PC-9 (cell line): ENCODE measurements at regions not wholly inside any gene's neighbourhood (a gene's known extent, or its start where the extent isn't known, plus 50 kb on each side); places are given as distances from the start of the nearest gene placed in this dataset.

ENCODE experiments used
- BruUV-seq: library from RNA; stranded (reverse); fragments of 400-500 nt; replicated peaks from 2 replicates; lab custom pipeline; 2021; lab: Mats Ljungman, UMichigan
- CTCF ChIA-PET: fragments of 300-600 bp; sonication (Branson Sonifier 250); formaldehyde crosslinking; loops from one replicate; lab custom pipeline; 2022; ENCODE audit warnings: antibody characterized with exemption; lab: Charles Lee
- POLR2A ChIA-PET: fragments of 300-600 bp; sonication (Branson Sonifier 250); formaldehyde crosslinking; loops from one replicate; lab custom pipeline; 2022; ENCODE audit warnings: antibody characterized with exemption; ENCODE audit not compliant: unreplicated experiment; lab: Charles Lee
- DNase-seq, 2 experiments: peaks; one replicate each; pipeline versions ENCODE4 v3.0.0 to v3.0.0-alpha.2; 2015 to 2022; ENCODE audit warnings: mixed read lengths in 1 of 2
- H2AFZ ChIP-seq: fragments of 200-600 bp; sonication (generic); 2 replicates; pipeline ENCODE4 v1.8.1; 2017; ENCODE audit warnings: antibody characterized with exemption
- H3F3A ChIP-seq: fragments of 200-600 bp; sonication (generic); 2 replicates; pipeline ENCODE4 v1.8.1; 2017; ENCODE audit warnings: antibody characterized with exemption, mild to moderate bottlenecking, low read depth; ENCODE audit not compliant: insufficient read depth
- H3K27ac ChIP-seq: fragments of 200-600 bp; sonication (generic); 2 replicates; pipeline ENCODE4 v1.6.1; 2016; ENCODE audit warnings: mixed run types
- H3K27me3 ChIP-seq: fragments of 200-600 bp; sonication (generic); 2 replicates; pipeline ENCODE4 v1.6.1; 2016; ENCODE audit warnings: low read depth, mixed run types; ENCODE audit not compliant: insufficient read depth
- H3K36me3 ChIP-seq: fragments of 200-600 bp; sonication (generic); 2 replicates; pipeline ENCODE4 v1.6.1; 2016; ENCODE audit warnings: low read depth, mixed run types
- H3K4me1 ChIP-seq: fragments of 200-600 bp; sonication (generic); replicated peaks from 2 replicates; pipeline ENCODE4 v1.6.1; 2016; ENCODE audit warnings: mixed run types; ENCODE audit not compliant: insufficient read depth
- H3K4me2 ChIP-seq: fragments of 200-600 bp; sonication (generic); 2 replicates; pipeline ENCODE4 v1.6.1; 2017; ENCODE audit warnings: mixed run types
- H3K4me3 ChIP-seq: fragments of 200-600 bp; sonication (generic); 2 replicates; pipeline ENCODE4 v1.6.1; 2016; ENCODE audit warnings: mixed run types
- H3K79me2 ChIP-seq: fragments of 200-600 bp; sonication (generic); 2 replicates; pipeline ENCODE4 v1.6.1; 2017; ENCODE audit warnings: low read depth, mixed run types
- H3K9me2 ChIP-seq: fragments of 200-600 bp; sonication (generic); 2 replicates; pipeline ENCODE4 v1.8.1; 2017; ENCODE audit warnings: mild to moderate bottlenecking; ENCODE audit not compliant: insufficient read depth
- H3K9me3 ChIP-seq: fragments of 200-600 bp; sonication (generic); 2 replicates; pipeline ENCODE4 v1.8.1; 2016; ENCODE audit warnings: low read depth; ENCODE audit not compliant: insufficient read depth
- H4K20me1 ChIP-seq: fragments of 200-600 bp; sonication (generic); 2 replicates; pipeline ENCODE4 v1.8.1; 2017; ENCODE audit not compliant: insufficient read depth
- EZH2 ChIP-seq: fragments of 200-600 bp; sonication (generic); IDR thresholded peaks from 2 replicates; pipeline ENCODE4 v1.8.0; 2017; ENCODE audit warnings: antibody characterized with exemption, low read depth
- intact Hi-C: fragments of 100-400 bp; cut with micrococcal nuclease; formaldehyde crosslinking; loops from one replicate; pipeline ENCODE4 v1.10.0; 2022; ENCODE audit not compliant: unreplicated experiment
- TF ChIP-seq, protein P1 (sequence below): fragments of 200-600 bp; sonication (generic); conservative IDR thresholded peaks from 2 replicates; pipeline ENCODE4 v1.6.1; 2017; ENCODE audit warnings: mixed run types, antibody characterized with exemption, mild to moderate bottlenecking, moderate library complexity

DNA sequence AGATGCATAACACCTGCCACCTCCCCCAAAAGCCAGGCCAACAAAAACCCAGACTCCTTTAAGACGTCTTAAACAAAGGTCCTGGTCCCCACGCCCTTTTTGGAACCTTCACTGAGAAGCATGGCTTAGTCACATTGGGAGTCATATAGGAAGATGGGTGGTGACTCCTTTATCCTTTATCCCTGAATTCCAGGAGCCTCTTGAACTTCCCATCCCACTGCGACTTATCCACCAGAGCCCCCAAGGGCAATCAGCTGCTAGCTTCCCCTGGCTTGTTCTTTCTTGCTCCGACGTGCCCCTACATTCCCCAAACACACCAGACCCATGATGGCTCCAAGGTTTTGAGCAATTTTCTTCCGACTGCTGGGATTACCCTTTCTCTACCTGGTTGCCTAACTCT lies 567.0 kb upstream of the CADM1 start:
- no peak overlapping the region for H3K4me3 ChIP-seq
- no peaks in the 10 kb centered on the region for H3K4me1 ChIP-seq
- no peak for DNase-seq
- H3K36me3 ChIP-seq: no peaks in the 10 kb centered on the region
- no peaks in the 10 kb centered on the region for H3K79me2 ChIP-seq
- H4K20me1 ChIP-seq: no peaks in the 10 kb centered on the region
- H3K9me2 ChIP-seq: no peaks in the 10 kb centered on the region
- CTCF ChIA-PET: no interaction called here
- POLR2A ChIA-PET: no interaction called here
- BruUV-seq: no TSS peak
- H2AFZ ChIP-seq: no peak overlapping the region
- no peaks in the 10 kb centered on the region; the same call in 1 of the 2 replicates for H3K9me3 ChIP-seq
- intact Hi-C loops: no loop called here
- H3F3A ChIP-seq: no peaks in the 10 kb centered on the region
- no peak overlapping the region for H3K4me2 ChIP-seq
- H3K27ac ChIP-seq: no peak overlapping the region
- H3K27me3 ChIP-seq: peaks cover 79% of the 10 kb centered on the region
- TF ChIP-seq, protein P1, sequence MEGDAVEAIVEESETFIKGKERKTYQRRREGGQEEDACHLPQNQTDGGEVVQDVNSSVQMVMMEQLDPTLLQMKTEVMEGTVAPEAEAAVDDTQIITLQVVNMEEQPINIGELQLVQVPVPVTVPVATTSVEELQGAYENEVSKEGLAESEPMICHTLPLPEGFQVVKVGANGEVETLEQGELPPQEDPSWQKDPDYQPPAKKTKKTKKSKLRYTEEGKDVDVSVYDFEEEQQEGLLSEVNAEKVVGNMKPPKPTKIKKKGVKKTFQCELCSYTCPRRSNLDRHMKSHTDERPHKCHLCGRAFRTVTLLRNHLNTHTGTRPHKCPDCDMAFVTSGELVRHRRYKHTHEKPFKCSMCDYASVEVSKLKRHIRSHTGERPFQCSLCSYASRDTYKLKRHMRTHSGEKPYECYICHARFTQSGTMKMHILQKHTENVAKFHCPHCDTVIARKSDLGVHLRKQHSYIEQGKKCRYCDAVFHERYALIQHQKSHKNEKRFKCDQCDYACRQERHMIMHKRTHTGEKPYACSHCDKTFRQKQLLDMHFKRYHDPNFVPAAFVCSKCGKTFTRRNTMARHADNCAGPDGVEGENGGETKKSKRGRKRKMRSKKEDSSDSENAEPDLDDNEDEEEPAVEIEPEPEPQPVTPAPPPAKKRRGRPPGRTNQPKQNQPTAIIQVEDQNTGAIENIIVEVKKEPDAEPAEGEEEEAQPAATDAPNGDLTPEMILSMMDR: no peak

- Histone ChIP-seq H3K79me2 (no peaks in the 10 kb centered on the region), H3K36me3 (no peaks in the 10 kb centered on the region), H3K9me3 (no peaks in the 10 kb centered on the region; the same call in 1 of the 2 replicates), H3F3A (no peaks in the 10 kb centered on the region), H3K4me3 (no peak overlapping the region), H3K4me2 (no peak overlapping the region), H3K27me3 (peaks cover 79% of the 10 kb centered on the region), H4K20me1 (no peaks in the 10 kb centered on the region), H3K4me1 (no peaks in the 10 kb centered on the region), H2AFZ (no peak overlapping the region), H3K9me2 (no peaks in the 10 kb centered on the region), H3K27ac (no peak overlapping the region)
- intact Hi-C loops: no loop called here
- DNase-seq: no peak
- TF ChIP-seq, protein P1: no peak
- TF ChIP-seq EZH2: no peak
- POLR2A ChIA-PET: no interaction called here
- no TSS peak for BruUV-seq
- CTCF ChIA-PET: no interaction called here
Measured at GRCh38 chr11:116070520-116070919, 566.3 kb upstream of the CADM1 start.

GRCh38 chr11:116066777-116067176 lies 562.6 kb upstream of the CADM1 start:
- BruUV-seq: no TSS peak
- peaks cover 65% of the 10 kb centered on the region for H3K27me3 ChIP-seq

More at GRCh38 chr11:116066777-116067176, 562.6 kb upstream of the CADM1 start:
- ChIA-PET POLR2A (interaction anchor here (0.7 kb wide), 1 partner anchor 657 kb away, joined by 5 read pairs; no protein-coding TSS in a partner anchor), CTCF (no interaction called here)
- H3K4me1 ChIP-seq: no peaks in the 10 kb centered on the region
- DNase-seq: no peak
- H2AFZ ChIP-seq: no peak overlapping the region
- no peaks in the 10 kb centered on the region for H3F3A ChIP-seq
- H3K27ac ChIP-seq: no peak overlapping the region
- no peaks in the 10 kb centered on the region for H3K9me2 ChIP-seq
- no peak overlapping the region for H3K4me3 ChIP-seq
- no peak overlapping the region for H3K4me2 ChIP-seq
- TF ChIP-seq, protein P1: no peak
- no peak for TF ChIP-seq EZH2
- H4K20me1 ChIP-seq: no peaks in the 10 kb centered on the region
- no peaks in the 10 kb centered on the region for H3K36me3 ChIP-seq
- H3K9me3 ChIP-seq: no peaks in the 10 kb centered on the region
- intact Hi-C loops: no loop called here
- no peaks in the 10 kb centered on the region for H3K79me2 ChIP-seq
